Stimulated activated effector memory CD8-positive, alpha-beta T cell treated with anti-CD3 and anti-CD28 coated beads, Interleukin-12 subunit alpha, Interleukin-12 subunit beta, amount 100 ng/mL, for 72 hours (primary cell): ENCODE measurements at regions not wholly inside any gene's neighbourhood (a gene's known extent, or its start where the extent isn't known, plus 50 kb on each side); places are given as distances from the start of the nearest gene placed in this dataset.

ENCODE experiments used
- ATAC-seq: fragments of 150-1000 bp; cut with Tn5 transposase; 2 replicates; pipeline ENCODE4 v1.10.0; 2021
- DNase-seq, 2 donors: peaks; one replicate each; pipeline ENCODE4 v3.0.0; 2021 to 2022; ENCODE audit warnings: low spot score in 2 of 2
- H3K27ac Mint-ChIP-seq: one replicate; pipeline ENCODE4 v1.8.0; 2022; ENCODE audit warnings: mild to moderate bottlenecking, mixed read lengths
- H3K36me3 Mint-ChIP-seq: one replicate; pipeline ENCODE4 v1.8.0; 2022; ENCODE audit warnings: mild to moderate bottlenecking, mixed read lengths
- H3K4me1 Mint-ChIP-seq: one replicate; pipeline ENCODE4 v1.8.0; 2022; ENCODE audit warnings: mixed read lengths
- H3K4me3 Mint-ChIP-seq: one replicate; pipeline ENCODE4 v1.8.0; 2022; ENCODE audit warnings: mild to moderate bottlenecking, mixed read lengths
- H3K9me3 Mint-ChIP-seq: one replicate; pipeline ENCODE4 v1.8.0; 2022; ENCODE audit warnings: mixed read lengths

DNA sequence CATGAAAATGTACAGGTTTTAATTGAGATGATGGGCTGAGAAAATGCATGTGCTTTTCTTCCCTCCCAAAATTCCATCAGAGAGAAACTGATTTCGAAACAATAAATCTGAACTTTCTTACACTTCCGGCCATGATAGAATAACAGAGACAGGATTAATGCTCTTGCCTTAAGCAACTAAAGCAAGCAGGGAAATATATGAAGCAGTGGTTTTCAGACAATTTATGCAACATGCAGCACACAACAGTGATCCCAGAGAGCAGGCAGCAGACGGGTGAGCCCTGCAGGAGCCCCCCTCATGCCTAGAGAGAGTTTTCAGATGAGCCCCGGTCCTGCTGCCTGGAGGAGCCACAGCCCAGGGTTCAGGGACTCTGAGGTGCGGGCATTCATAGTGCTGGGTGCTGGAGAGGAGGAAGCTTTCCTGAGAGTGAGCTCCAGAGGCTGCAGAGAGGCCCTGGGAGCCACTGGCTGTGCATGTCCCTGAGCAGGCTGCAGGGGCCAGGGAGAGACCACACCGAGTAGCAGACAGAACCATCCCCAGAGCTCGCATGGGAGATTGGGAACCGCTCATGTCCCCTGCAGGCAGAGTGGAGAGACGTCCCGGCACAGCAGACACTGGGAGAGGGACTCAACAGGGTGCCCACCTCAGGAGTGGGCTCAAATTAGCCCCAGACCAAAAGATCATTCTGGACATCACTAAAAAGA, 143.5 kb downstream of the OLFM1 start:
- no peak for ATAC-seq
- no peak overlapping the region for H3K4me3 Mint-ChIP-seq
- H3K9me3 Mint-ChIP-seq: peaks cover 11% of the 10 kb centered on the region
- H3K27ac Mint-ChIP-seq: no peak overlapping the region
- no peak for DNase-seq
- H3K36me3 Mint-ChIP-seq: peaks cover 5% of the 10 kb centered on the region
- no peaks in the 10 kb centered on the region for H3K4me1 Mint-ChIP-seq

DNA sequence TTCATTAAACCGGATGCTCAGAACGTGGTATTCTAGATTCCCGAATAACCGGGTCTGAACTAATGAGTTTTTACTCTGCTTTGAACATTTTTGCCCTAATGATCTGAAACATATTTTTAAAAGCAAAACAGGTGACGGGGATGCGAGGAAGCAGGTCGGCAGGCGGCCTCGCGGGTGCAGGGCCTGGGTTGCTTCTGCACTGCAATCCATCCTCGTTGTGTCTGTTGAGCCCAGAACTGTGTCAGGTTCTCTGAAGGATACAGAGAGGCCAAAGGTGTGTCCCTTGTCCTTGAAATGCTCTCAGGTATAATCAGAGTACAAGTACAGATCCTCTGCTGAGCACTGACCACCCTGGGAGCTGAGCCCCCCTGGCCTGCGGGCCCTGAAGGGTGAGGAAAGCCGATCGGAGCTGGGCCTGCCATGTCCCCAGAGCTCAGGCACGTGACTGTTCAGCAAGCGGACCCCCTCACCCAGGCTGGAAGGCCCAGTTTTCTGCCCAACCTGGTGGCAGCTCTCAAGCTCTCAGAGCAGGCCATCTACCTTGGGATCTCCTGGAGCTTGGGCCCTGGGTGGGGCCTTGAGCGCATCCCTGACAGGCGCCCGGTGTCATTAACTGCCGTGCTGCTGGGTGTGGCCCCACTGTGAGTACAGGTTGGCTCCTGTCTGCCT, 151.8 kb downstream of the OLFM1 start:
- H3K9me3 Mint-ChIP-seq: peaks cover 5% of the 10 kb centered on the region
- no peaks in the 10 kb centered on the region for H3K36me3 Mint-ChIP-seq
- no peak overlapping the region for H3K4me3 Mint-ChIP-seq
- DNase-seq: no peak
- no peak overlapping the region for H3K27ac Mint-ChIP-seq
- no peak for ATAC-seq
- no peaks in the 10 kb centered on the region for H3K4me1 Mint-ChIP-seq

DNA sequence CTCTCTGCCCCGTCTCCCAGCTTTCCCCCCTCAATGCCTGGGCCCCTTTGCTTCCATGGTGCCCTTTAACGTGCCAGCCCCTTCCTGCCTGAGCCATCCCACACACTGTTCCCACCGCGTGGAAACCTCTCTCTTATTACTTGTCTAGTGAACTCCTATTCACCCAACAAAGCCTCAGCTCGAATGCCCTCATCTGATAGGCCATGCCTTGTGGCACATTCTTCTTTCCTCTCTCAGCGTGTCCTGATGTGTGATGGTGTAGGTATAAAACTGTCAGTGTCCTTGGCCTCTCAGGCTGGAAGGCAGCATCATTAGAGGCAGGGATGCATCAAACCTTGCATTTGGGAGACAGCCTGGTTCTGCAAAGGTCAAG, 152.3 kb downstream of the OLFM1 start:
- no peak for DNase-seq
- Mint-ChIP-seq H3K4me1 (no peaks in the 10 kb centered on the region), H3K9me3 (peaks cover 4% of the 10 kb centered on the region), H3K27ac (no peak overlapping the region), H3K36me3 (no peaks in the 10 kb centered on the region), H3K4me3 (no peak overlapping the region)
- no peak for ATAC-seq

DNA sequence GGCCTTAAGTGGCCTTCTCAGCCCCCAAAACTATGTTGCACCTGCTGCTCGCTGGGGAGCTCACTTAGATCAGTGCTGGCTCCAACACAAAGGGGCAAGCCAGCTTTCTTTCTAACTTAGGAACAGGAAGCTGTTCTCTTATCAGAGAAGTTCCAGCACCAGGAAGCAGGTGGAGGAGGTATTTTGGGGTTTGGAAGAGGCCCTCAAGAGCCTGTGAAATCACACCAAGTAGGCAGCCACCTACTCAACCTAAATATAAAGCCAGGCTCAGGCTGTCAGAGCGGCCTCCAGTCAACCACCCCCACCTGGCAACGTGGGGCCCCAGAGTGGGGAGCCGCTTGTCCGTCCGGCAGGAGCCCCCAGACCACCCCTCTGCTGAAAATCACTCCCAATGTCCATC, 152.8 kb downstream of the OLFM1 start:
- no peaks in the 10 kb centered on the region for H3K36me3 Mint-ChIP-seq
- no peaks in the 10 kb centered on the region for H3K4me1 Mint-ChIP-seq
- no peak overlapping the region for H3K4me3 Mint-ChIP-seq
- H3K9me3 Mint-ChIP-seq: no peaks in the 10 kb centered on the region
- ATAC-seq: no peak
- no peak overlapping the region for H3K27ac Mint-ChIP-seq
- DNase-seq: no peak

DNA sequence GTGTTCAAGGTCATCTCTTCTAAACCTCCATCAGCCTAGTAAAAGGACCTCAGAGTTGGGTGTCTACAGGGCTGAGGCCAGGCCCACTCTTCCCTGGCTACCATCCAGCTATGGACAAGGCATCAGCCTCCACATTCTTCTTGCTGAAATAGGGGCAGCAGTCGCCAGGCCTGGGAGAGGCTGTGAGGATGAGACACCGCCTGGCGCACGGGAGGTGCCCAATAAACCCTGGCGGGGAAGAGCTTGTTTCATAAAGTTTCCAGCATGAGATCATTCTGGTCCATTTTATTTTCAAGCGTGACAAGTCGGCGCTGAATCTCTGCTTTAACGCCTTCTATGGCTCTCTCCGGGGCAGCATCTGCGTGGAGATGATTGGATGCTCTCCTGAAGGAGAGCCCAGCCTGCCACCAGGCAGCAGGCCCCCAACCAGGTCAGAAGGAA, 153.4 kb downstream of the OLFM1 start:
- Mint-ChIP-seq H3K36me3 (no peaks in the 10 kb centered on the region), H3K9me3 (no peaks in the 10 kb centered on the region), H3K4me3 (no peak overlapping the region), H3K4me1 (no peaks in the 10 kb centered on the region), H3K27ac (no peak overlapping the region)
- no peak for DNase-seq
- ATAC-seq: no peak

DNA sequence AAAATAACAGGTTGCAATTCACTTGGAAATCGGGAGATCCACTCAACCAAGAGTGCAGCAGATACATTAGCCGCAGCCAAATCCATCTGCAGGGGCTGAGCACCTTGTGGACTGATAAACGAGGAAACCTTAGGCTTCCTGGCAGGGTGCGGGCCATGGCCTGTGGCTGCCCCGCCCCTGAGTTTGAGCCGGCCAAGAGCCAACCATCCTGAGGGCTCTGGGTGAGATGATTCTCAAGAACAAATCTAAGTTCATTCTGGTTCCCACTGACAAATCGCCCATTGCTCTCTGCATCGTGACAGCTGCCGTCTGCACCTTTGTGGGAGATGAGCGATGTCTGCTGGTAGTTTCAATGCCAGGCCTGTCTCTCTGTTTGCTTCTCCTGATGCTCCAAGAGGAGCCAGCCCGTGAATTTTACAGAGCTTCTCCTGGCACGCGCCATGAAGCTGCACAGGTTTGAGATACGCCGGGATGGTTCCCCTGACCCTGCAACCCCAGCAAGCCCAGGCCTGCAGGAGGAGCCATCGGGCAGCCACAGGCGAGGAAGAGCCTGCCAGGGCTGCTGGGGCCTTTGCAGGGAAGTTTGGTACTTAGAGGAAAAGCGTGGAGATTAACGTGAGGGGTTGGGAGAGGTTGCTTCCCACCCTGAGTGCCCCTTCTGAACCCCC, 154.0 kb downstream of the OLFM1 start:
- no peak overlapping the region for H3K4me3 Mint-ChIP-seq
- H3K9me3 Mint-ChIP-seq: no peaks in the 10 kb centered on the region
- no peaks in the 10 kb centered on the region for H3K36me3 Mint-ChIP-seq
- no peak for DNase-seq
- no peaks in the 10 kb centered on the region for H3K4me1 Mint-ChIP-seq
- no peak for ATAC-seq
- H3K27ac Mint-ChIP-seq: no peak overlapping the region

DNA sequence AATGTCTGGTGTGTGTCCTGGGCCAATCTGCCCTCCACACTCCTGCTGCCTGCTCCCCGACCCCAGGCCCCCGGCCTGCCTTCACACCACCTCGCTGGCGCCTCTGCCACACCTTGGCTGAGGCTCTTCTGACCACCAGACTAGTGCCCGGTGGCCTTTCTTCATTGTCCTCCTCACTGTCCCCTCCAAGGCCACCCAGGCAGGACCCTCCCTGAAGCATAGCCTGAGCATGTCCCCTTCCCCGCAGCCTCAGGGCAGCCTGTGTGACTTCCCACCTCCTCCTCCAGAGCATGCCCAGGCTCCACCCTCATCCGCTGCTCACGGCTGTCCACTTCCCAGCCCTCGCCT, 154.6 kb downstream of the OLFM1 start:
- H3K4me1 Mint-ChIP-seq: no peaks in the 10 kb centered on the region
- no peaks in the 10 kb centered on the region for H3K9me3 Mint-ChIP-seq
- H3K4me3 Mint-ChIP-seq: no peak overlapping the region
- H3K36me3 Mint-ChIP-seq: no peaks in the 10 kb centered on the region
- peak overlapping the region; percentile 58 for H3K27ac Mint-ChIP-seq
- DNase-seq: no peak
- no peak for ATAC-seq

DNA sequence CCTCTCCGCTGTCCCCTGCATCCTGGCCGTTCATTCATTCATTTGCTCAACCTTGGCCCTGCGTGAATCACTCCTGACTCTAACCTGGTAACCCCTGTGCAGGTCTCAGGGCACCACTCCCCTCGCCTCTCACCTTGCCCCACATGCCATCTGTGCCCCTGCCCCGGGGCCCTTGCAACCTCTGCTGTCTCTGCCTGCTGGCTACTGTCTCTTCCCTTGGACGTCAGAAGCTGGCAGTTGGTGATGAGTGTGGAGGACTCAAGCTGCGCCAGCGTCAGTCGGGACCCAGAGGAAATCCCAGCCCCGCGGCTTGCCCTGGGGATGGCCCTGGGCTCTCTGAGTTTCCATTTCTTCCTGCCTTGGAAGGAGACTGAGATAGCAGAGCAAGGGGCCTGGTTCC, 154.9 kb downstream of the OLFM1 start:
- ATAC-seq (no peak), DNase-seq (no peak)
- peak overlapping the region; percentile 58 for H3K27ac Mint-ChIP-seq
- H3K4me1 Mint-ChIP-seq: no peaks in the 10 kb centered on the region
- no peak overlapping the region for H3K4me3 Mint-ChIP-seq
- H3K36me3 Mint-ChIP-seq: no peaks in the 10 kb centered on the region
- H3K9me3 Mint-ChIP-seq: no peaks in the 10 kb centered on the region

DNA sequence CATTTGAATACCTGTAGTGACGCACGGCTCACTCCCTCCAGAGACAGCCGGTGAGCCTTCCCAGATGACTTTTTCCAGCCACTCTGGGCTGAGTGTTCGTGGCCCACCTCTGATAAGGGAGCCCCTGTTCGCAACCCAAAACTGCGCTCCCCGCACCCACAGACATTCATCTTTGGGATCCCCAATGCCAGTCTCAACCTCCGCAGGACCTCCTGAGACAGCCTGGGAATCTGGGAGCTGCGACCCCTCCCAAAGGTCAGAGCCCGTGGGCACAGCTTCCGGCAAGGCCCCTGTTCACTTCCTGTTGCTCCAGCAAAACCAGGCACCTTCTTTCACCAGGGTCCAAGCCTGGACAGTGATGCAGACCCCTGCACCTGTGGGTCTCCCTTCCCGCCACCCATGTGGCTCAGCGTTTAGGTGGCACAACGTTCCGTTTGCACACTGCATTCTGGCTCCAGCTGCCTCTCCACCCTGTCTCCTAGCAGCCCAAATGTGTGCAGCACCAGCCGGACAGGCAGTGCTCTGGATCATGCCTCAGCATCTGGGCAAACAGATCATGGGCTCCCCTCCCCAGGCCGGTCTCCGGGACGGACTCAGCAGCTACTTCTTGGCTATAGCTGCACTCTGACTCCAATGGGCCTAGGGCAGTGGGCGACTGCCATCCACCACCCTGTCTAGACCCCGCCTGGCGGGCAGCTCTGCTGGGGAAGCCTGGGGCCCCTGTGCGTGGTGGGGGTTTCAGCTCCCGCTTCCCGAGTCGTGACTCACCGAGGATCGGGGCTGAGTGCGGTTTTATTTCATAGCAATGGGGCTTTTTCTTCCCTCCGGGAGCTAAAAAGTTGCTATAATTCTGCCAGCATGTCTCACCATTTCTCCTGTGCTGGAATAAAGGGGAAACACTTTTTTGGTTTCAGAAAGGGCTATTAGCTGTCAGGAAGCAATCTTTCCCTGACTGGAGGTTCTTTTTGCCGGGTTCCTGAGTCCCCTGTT, 156.0 kb downstream of the OLFM1 start:
- H3K27ac Mint-ChIP-seq: no peak overlapping the region
- H3K4me3 Mint-ChIP-seq: no peak overlapping the region
- H3K4me1 Mint-ChIP-seq: no peaks in the 10 kb centered on the region
- H3K36me3 Mint-ChIP-seq: no peaks in the 10 kb centered on the region
- H3K9me3 Mint-ChIP-seq: no peaks in the 10 kb centered on the region
- no peak for ATAC-seq
- DNase-seq: no peak

DNA sequence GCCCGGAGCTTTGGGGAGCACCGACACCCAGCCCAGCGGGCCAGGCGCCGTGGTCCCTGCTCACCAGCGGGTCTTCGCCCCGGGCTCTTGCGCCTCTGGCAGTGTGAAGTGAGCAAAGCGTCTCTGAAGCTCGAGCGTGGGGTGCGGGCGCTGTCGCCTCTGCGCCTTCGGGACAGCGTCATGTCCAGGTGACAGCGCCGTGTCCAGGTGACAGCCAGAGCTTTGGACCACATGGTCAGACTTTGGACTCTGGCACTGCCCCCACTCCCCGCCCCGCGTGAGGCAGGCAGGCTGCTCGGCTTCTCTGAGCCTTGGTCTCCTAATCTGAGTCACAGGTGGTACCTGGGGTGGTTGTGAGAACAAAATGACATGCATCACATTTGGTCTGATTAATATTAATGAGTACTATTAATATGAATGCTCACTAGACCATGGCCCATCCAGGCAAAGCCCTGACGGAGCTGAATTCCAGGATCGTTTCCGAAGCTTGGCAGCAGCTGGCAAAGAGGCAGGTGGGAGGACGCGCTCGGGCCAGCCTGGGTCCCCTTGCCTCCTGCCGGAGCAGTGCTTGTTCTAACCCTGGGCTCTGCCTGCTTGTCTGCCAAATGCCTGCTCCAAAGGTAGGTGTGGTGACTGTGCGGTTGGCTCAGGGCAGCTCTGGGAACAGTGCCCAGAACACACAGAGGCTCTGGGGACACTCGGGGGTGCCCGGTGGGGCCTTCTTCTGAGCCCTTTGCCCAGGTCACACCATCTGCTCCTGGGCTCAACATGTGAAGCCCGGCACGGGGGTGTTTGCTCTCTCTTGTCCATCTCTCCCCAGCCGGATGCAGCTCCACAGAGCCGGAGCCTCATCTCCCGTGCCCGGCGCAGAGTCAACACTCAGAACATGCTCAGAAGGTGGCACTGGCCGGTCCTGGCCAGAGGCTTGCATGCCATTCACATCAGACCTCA, 157.1 kb downstream of the OLFM1 start:
- DNase-seq: no peak
- H3K4me1 Mint-ChIP-seq: no peaks in the 10 kb centered on the region
- H3K4me3 Mint-ChIP-seq: no peak overlapping the region
- H3K9me3 Mint-ChIP-seq: no peaks in the 10 kb centered on the region
- no peak overlapping the region for H3K27ac Mint-ChIP-seq
- H3K36me3 Mint-ChIP-seq: no peaks in the 10 kb centered on the region
- no peak for ATAC-seq

DNA sequence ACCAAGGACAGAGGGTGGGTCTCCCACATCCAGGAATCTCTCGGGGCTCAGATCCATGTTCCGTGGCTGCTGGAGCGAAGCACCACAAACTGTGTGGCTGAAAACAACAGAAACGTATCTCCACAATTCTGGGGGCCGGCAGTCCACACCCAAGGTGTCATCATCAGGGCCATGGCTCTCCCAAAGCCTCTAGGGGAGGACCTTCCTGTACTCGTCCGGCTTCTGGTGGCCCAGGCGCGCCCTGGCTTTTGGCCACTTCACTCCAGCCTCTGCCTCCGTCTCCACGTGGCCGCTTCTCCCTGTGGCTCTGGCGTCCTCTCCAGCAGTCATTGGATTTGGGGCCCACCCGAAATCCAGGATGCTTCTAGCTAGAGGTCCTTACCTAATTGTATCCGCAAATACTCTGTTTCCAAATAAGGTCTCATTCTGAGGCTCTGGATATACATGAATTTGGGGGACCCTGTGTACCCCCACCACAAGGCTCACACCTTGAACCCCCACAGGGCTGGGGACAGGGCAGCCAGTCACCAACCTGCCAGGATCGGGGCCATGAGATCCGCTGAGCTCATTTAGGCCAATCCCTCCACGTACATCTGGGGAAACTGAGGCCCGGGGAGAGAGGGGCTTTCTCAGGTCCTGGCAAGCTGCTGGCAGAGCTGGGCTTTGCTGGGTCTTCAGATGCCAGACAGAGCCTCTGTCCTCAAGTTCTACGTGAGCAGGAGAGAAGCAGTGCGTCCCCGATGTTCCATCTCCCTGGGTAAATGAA, 158.2 kb downstream of the OLFM1 start:
- ATAC-seq (no peak), DNase-seq (no peak)
- Mint-ChIP-seq H3K27ac (no peak overlapping the region), H3K4me3 (no peak overlapping the region), H3K4me1 (no peaks in the 10 kb centered on the region), H3K9me3 (no peaks in the 10 kb centered on the region), H3K36me3 (no peaks in the 10 kb centered on the region)

DNA sequence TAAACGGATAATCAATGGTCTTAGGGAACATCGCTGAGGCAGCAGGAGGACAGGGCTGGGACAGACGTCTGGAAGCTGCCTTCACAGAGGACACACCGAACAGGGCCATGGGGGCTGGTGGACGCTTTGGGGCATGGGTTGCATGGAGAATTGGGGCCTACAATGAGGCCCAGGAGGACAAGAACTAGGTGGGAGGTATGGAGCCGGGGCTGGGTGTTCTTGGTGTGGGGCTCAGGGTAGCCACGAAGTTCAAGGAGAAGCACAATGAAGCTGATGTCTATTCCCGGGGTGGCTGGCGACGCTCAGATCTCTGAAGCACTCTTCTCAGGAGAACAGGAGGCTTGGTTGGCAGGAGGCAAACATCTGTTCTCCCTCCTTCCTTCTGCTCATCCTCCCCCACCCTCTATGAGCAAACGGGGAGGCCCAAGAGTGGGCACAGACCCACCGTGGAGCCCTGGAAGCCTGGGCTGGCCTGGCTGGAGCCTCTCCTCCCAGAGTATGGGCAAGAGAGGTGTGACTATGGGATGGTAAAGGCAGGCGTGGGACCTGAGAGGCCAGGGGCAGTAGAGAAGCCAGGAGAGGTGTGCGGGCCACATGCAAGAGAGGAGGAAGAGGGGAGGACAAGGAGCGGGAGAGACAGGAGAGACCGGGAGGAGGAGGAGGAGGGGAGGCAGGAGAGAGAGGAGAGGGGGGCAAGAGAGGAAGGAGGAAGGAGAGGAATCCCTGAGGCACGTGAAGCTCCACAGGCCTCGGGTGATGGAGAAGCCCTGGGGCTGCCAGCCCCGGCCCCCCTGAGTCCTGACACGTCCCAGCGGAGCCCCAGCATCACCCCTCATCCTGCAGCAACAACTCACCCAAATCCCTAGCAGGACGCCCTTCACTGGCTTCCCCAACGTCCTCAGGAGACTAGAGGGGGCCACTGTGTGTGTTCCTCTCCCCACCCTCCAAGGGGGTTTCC, 159.1 kb downstream of the OLFM1 start:
- Mint-ChIP-seq H3K4me3 (no peak overlapping the region), H3K36me3 (no peaks in the 10 kb centered on the region), H3K9me3 (no peaks in the 10 kb centered on the region), H3K27ac (no peak overlapping the region), H3K4me1 (no peaks in the 10 kb centered on the region)
- no peak for DNase-seq
- ATAC-seq: no peak
